Calu3 (cell line): ENCODE measurements at regions not wholly inside any gene's neighbourhood (a gene's known extent, or its start where the extent isn't known, plus 50 kb on each side); places are given as distances from the start of the nearest gene placed in this dataset.

Experiments used
- BruUV-seq: library from RNA; stranded (reverse); fragments of 400-500 nt; replicated peaks from 2 replicates; lab custom pipeline; 2021; lab: Mats Ljungman, UMichigan
- CTCF ChIA-PET: fragments of 300-600 bp; sonication (Branson Sonifier 250); formaldehyde crosslinking; loops from one replicate; lab custom pipeline; 2022; ENCODE audit warnings: antibody characterized with exemption; lab: Charles Lee
- DNase-seq: peaks from one replicate; pipeline ENCODE4 v3.0.0; 2022
- H3K27ac Mint-ChIP-seq: one replicate; pipeline ENCODE4 v1.8.0; 2022; ENCODE audit warnings: mixed read lengths; ENCODE audit not compliant: unreplicated experiment
- H3K27me3 Mint-ChIP-seq: one replicate; pipeline ENCODE4 v1.8.0; 2022; ENCODE audit warnings: mixed read lengths; ENCODE audit not compliant: unreplicated experiment
- H3K36me3 Mint-ChIP-seq: one replicate; pipeline ENCODE4 v1.8.0; 2022; ENCODE audit warnings: mild to moderate bottlenecking, moderate library complexity, mixed read lengths; ENCODE audit not compliant: insufficient read depth, unreplicated experiment
- H3K4me1 Mint-ChIP-seq: one replicate; pipeline ENCODE4 v1.8.0; 2022; ENCODE audit warnings: mild to moderate bottlenecking, low read depth, mixed read lengths; ENCODE audit not compliant: unreplicated experiment
- H3K4me3 Mint-ChIP-seq: one replicate; pipeline ENCODE4 v1.8.0; 2022; ENCODE audit warnings: mild to moderate bottlenecking, low read depth, moderate library complexity, mixed read lengths; ENCODE audit not compliant: unreplicated experiment
- H3K9me3 Mint-ChIP-seq: one replicate; pipeline ENCODE4 v1.8.0; 2022; ENCODE audit warnings: low read depth, mixed read lengths; ENCODE audit not compliant: unreplicated experiment
- intact Hi-C: fragments of 100-400 bp; cut with micrococcal nuclease; formaldehyde crosslinking; loops from one replicate; pipeline ENCODE4 v1.10.0; 2022; ENCODE audit not compliant: unreplicated experiment
- TF ChIP-seq, protein P1 (sequence below): fragments of 200-600 bp; IDR thresholded peaks from one replicate; pipeline ENCODE4 v1.8.0; 2022; ENCODE audit warnings: antibody characterized with exemption; ENCODE audit not compliant: unreplicated experiment

DNA sequence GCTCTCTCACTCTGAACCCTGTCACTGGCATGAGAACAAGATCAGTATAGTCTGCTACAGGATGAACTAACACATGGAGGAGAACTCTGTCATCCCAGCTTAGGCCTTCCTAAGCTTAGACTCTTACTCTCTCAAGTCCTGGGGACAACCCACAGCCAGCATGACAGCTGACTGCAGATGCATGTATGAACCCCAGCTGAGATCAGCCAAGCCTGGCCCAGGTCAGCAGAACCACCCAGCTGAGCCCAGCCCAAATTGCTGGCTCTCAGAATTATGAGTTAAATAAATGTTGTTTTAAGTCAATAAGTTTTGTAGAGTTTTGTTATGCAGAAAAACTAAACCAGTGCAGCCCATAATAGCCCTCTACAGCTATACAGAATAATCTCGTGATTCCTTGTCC is 287.3 kb downstream of the TNS1 start:
- peak overlapping the region; percentile 85 for H3K27ac Mint-ChIP-seq
- peaks cover 25% of the 10 kb centered on the region for H3K4me1 Mint-ChIP-seq
- no TSS peak for BruUV-seq
- no peak overlapping the region for H3K4me3 Mint-ChIP-seq
- H3K36me3 Mint-ChIP-seq, result peaks cover 6% of the 10 kb centered on the region
- DNase-seq, result no peak
- intact Hi-C loops, result loop anchor here (10.0 kb wide), 1 partner anchor 551 kb away; no protein-coding TSS in a partner anchor
- TF ChIP-seq, protein P1, sequence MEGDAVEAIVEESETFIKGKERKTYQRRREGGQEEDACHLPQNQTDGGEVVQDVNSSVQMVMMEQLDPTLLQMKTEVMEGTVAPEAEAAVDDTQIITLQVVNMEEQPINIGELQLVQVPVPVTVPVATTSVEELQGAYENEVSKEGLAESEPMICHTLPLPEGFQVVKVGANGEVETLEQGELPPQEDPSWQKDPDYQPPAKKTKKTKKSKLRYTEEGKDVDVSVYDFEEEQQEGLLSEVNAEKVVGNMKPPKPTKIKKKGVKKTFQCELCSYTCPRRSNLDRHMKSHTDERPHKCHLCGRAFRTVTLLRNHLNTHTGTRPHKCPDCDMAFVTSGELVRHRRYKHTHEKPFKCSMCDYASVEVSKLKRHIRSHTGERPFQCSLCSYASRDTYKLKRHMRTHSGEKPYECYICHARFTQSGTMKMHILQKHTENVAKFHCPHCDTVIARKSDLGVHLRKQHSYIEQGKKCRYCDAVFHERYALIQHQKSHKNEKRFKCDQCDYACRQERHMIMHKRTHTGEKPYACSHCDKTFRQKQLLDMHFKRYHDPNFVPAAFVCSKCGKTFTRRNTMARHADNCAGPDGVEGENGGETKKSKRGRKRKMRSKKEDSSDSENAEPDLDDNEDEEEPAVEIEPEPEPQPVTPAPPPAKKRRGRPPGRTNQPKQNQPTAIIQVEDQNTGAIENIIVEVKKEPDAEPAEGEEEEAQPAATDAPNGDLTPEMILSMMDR, result no peak
- no peaks in the 10 kb centered on the region for H3K9me3 Mint-ChIP-seq
- H3K27me3 Mint-ChIP-seq, result no peaks in the 10 kb centered on the region
- CTCF ChIA-PET, result interaction anchor here (2.1 kb wide), 1 partner anchor 65 kb away, joined by 8 read pairs; no protein-coding TSS in a partner anchor

DNA sequence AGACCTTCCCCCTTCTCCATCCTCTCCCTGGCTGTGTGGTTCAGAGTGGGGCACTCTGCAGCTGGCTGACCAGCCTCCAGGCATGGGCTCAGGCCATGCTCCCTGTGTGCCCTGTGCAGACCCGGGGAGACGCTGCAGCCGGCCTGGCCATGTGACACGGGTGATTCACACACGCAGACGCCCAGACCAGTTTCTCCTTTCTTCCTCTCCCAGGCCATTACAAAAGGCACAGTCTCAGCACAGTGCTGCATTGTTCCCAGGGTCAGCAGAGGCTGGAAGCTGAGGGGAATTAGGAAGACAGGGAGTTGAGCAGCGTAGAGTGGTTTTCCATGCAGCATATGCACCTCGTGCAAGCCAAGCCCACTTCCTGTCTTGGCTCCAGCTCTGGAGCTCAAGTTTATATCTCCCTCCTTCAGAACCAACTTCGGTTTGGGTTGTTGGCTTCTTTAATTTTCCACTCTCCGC is 288.5 kb downstream of the TNS1 start:
- peak; percentile 77 for DNase-seq
- peak overlapping the region; percentile 85 for H3K27ac Mint-ChIP-seq
- CTCF ChIA-PET, result interaction anchor here (0.5 to 2.3 kb wide), 6 partner anchors 64 to 1030 kb away, joined by 3 to 8 read pairs (median 6); partner anchors contain the start of gene IGFBP5

DNA sequence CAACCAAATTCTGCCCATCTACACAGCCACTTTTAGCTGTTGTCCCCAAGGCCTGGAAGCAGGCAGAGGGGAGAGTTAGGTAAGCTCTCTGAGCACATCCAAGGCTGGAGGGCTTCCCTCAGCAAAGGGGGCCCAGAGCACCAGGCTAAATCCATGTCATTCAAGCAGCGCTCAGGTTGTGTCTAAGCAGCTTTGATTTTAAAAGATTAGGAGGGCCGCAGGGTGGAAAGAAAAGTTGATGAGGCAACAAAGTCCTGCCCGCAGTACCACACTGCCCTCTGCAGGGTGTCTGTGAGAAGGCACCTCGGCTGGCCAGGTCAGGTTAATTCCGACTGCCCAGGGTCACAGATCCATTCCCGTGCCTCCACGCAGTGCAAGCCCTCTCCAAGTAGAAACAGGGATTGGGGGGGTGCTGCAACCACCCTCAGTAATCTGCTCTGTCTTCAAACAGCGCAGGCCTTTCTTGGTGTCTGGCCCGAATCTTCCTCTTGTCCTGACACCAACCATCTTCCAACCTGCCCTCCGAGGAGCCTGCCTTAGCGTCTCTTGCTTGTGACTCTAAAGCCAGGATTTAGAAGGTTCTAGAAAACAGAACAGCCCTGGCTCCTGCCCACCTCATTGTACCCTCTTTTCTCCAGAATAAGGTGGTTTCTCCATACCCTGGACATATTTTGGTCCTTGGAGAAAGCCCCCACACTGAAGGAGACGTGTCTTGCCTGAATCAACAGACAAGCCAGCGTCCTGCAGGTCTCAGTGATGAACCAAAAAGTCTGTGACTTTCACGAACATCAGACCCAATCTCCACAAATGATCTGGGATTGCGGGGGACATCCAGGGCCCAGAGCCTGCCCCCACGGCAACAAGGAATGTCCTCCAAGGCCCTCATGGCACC is 289.2 kb downstream of the TNS1 start:
- Mint-ChIP-seq H3K27ac (peak overlapping the region; percentile 85), H3K4me1 (peaks cover 31% of the 10 kb centered on the region)
- TF ChIP-seq, protein P1, result peak; percentile 97

More for the DNA sequence above, 288.5 kb downstream of the TNS1 start:
- TF ChIP-seq, protein P1, result no peak
- intact Hi-C loops, result loop anchor here (5.0 to 10.0 kb wide), 5 partner anchors 387 to 1197 kb away; partner anchors contain the start of gene IGFBP5
- no peaks in the 10 kb centered on the region for H3K27me3 Mint-ChIP-seq
- H3K9me3 Mint-ChIP-seq, result no peaks in the 10 kb centered on the region
- peaks cover 31% of the 10 kb centered on the region for H3K4me1 Mint-ChIP-seq
- no TSS peak for BruUV-seq
- peak overlapping the region; percentile 14 for H3K4me3 Mint-ChIP-seq
- peaks cover 6% of the 10 kb centered on the region for H3K36me3 Mint-ChIP-seq

GRCh38 chr2:217712431-217712830 is 290.4 kb downstream of the TNS1 start:
- Mint-ChIP-seq H3K9me3 (no peaks in the 10 kb centered on the region), H3K27me3 (no peaks in the 10 kb centered on the region), H3K4me3 (no peak overlapping the region), H3K36me3 (peaks cover 6% of the 10 kb centered on the region), H3K27ac (no peak overlapping the region), H3K4me1 (peaks cover 31% of the 10 kb centered on the region)
- CTCF ChIA-PET, result interaction anchor here (0.9 to 1.9 kb wide), 3 partner anchors 27 to 1061 kb away, joined by 3 to 23 read pairs (median 5); no protein-coding TSS in a partner anchor
- intact Hi-C loops, result loop anchor here (2.0 to 10.0 kb wide), 6 partner anchors 202 to 1195 kb away; partner anchors contain the start of gene IGFBP5
- no TSS peak for BruUV-seq
- TF ChIP-seq, protein P1, result no peak
- DNase-seq, result no peak

More for the DNA sequence above, 289.2 kb downstream of the TNS1 start:
- no peaks in the 10 kb centered on the region for H3K27me3 Mint-ChIP-seq
- peak overlapping the region; percentile 14 for H3K4me3 Mint-ChIP-seq
- CTCF ChIA-PET, result interaction anchor here (0.6 to 2.3 kb wide), 16 partner anchors 15 to 1195 kb away, joined by 3 to 23 read pairs (median 4); partner anchors contain the start of gene IGFBP5
- H3K36me3 Mint-ChIP-seq, result peaks cover 6% of the 10 kb centered on the region
- peak; percentile 92 for DNase-seq
- no TSS peak for BruUV-seq
- H3K9me3 Mint-ChIP-seq, result no peaks in the 10 kb centered on the region
- intact Hi-C loops, result loop anchor here (1.0 to 10.0 kb wide), 8 partner anchors 63 to 1196 kb away; partner anchors contain the start of gene IGFBP5
